Erythroblast (primary cell): ENCODE measurements at regions not wholly inside any gene's neighbourhood (a gene's known extent, or its start where the extent isn't known, plus 50 kb on each side); places are given as distances from the start of the nearest gene placed in this dataset.
"Not testable (repeated sequence)": the region's sequence is repeated elsewhere in the genome, so short reads cannot be mapped to it uniquely, and the experiment has no call there.

ENCODE experiments used
- DNase-seq, 2 experiments: peaks; one replicate each; lab custom pipeline; 2025; lab: John Stamatoyannopoulos, UW
- GATA1 ChIP-seq: IDR thresholded peaks from 2 replicates; pipeline ENCODE4 v1.6.1; 2011; ENCODE audit warnings: low read depth, mild to moderate bottlenecking, control low read depth, low read length, moderate library complexity
- POLR2A ChIP-seq: IDR thresholded peaks from 2 replicates; pipeline ENCODE4 v1.6.1; 2011; ENCODE audit warnings: mild to moderate bottlenecking, low read length

DNA sequence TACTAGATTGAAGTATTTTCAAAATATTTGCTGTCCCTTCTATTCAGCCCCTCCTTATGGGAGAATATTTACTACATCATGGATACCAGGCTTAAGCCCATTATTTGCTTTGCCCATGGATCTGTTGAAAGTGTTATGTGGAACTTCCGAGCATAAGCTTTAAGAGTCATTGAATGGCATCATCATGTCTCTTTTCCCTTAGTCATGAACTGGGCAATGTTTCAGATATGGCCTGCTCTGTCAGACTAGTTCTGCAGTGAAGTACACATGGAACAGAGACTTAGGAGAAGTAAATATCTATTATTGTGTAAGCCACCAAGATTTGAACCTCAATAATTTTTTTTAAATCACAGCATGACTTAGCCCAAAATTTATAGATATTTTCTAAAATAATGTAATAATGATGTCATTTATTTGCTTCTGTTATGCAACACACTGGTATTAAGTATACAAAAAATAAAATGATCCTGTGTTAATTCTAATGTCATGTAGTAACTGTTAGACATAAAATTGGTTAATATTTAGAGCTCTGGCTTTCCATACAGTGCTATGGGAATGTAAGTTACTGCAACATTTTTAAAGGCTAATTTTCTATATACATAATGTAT, 1097.3 kb downstream of the SLC16A7 start:
- TF ChIP-seq GATA1 (no peak), POLR2A (no peak)
- DNase-seq = peak in 1 of 2 experiments; percentile 9

DNA sequence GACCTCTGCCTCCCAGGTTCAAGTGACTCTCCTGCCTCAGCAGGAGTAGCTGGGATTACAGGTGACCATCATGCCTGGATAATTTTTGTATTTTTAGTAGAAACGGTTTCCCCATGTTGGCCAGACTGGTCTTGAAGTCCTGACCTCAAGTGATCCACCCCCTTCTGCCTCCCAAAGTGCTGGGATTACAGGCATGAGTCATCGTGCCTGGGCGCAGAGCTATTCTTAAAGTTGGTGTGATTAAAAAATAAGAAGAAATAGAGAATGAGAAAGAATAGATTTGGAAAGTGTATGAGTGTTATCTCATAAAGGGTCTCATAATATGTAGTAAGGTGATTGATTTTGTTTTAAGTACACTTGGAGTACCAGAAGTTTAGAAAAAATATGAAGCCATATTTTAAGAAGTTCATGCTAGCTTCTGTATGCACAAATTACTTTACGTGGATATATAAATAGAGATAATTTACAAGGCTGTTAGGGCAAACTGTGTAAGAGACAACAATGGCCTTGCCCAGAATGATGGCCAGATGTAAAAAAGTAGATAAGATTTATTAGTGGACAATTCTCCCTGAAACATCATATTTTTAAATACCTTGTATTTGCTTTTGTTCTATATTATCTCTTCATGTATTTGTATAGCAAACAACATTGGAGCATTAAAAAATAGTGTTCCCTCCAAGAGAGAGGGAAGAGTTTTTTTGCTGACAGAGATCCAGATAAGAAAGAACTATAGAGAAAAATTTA, 1108.5 kb downstream of the SLC16A7 start:
- DNase-seq = no peak
- TF ChIP-seq GATA1 (no peak), POLR2A (no peak)

DNA sequence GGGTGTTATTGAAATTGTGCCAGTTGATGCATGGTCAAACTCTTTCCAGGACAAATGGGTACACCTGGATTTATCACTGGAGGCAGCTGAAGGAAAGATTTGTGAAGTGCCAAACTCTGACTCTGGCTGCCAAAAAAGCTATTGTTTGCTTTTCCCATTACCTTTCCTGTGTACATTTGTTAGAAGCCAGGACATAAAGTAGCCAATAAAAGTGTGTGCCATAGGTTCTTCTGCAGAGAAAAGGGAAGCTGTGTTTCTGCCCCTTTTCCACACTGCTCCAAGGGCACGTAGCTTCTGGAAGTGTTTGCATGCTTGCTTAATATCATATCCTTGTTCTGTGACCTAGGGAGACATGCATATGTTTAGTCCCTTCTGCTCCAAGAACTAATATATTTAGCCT, 1114.4 kb downstream of the SLC16A7 start:
- TF ChIP-seq POLR2A = no peak
- no peak for TF ChIP-seq GATA1
- no peak for DNase-seq

DNA sequence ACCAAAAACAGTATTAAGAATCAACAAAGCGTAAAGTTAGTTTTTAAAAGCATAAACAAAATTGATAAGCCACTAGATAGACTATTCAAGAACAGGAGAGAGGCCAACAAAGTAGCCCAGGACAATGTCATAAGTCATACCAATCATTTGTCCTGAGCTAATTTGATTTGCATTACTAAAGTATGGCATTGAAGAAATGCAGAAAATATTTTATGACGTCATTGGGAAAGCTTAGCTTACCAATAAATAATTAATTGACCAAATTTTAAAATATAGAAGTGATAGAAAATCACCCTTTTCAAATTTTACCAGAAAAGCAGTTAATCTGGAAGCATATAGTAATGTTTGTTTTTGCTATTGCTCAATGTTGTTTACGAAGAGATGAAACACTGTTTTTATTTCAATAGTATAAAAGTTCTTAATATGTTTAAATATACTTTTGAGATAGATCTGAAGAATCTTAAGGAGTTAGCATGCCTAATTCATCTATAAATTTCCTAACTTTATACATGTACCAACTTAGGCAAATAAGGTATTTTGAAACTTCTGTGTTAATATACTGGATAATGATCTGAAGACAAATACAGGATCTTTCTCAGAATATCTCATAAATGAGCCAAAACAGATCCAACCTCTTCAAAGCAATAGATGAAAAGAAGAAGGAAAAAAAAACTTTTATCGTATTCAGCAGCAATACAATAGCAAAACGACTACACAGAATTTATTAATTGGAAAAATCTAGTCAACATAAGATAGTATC, 1118.5 kb downstream of the SLC16A7 start:
- TF ChIP-seq GATA1 = no peak
- no peak for TF ChIP-seq POLR2A
- DNase-seq = no peak

GRCh38 chr12:60724475-60724874, 1128.6 kb downstream of the SLC16A7 start:
- TF ChIP-seq GATA1 = no peak
- TF ChIP-seq POLR2A = no peak
- DNase-seq = no peak

- TF ChIP-seq POLR2A (no peak), GATA1 (no peak)
- no peak for DNase-seq
Observed at GRCh38 chr12:60724984-60725383, 1129.2 kb downstream of the SLC16A7 start.

GRCh38 chr12:60752589-60752988, 1156.8 kb downstream of the SLC16A7 start:
- DNase-seq = no peak
- no peak for TF ChIP-seq POLR2A
- no peak for TF ChIP-seq GATA1

DNA sequence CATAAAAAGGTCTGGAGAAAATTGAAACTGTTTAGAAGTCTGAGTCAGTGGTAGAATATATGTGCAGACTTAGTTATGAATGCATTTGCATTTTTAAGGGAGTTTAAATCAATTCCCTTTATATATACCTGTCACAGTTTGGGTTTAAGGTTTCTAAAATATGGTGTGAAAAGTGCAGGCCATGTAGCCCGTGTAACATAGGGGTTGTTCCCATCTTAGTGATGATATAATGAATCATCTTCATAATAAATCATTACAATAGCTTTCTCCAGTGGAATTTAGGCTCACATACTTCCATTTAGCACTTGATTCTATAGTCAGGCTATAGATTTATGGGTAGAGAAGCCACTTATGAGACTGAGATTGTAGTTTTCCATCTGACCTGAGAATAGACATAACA, 1162.4 kb downstream of the SLC16A7 start:
- no peak for DNase-seq
- TF ChIP-seq GATA1 (no peak), POLR2A (no peak)

- no peak for DNase-seq
- no peak for TF ChIP-seq GATA1
- TF ChIP-seq POLR2A = no peak
Observed at GRCh38 chr12:60760965-60761364, 1165.1 kb downstream of the SLC16A7 start.

DNA sequence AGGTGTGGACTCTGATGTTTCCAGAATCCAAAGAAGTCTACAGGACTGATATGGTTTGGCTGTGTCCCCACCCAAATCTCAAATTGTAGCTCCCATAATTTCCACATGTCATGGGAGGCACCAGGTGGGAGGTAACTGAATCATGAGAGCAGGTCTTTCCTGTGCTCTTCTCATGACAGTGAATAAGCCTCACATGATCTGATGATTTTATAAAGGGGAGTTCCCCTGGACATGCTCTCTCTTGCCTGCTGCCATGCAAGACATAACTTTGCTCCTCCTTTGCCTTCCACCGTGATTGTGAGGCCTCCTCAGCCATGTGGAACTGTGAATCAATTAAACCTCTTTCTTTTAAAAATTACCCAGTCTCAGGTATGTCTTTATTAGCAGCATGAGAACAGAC, 1205.3 kb downstream of the SLC16A7 start:
- not testable (repeated sequence) for DNase-seq

GRCh38 chr12:60803147-60803546, 1207.3 kb downstream of the SLC16A7 start:
- TF ChIP-seq POLR2A = no peak
- TF ChIP-seq GATA1 = no peak
- no peak for DNase-seq

DNA sequence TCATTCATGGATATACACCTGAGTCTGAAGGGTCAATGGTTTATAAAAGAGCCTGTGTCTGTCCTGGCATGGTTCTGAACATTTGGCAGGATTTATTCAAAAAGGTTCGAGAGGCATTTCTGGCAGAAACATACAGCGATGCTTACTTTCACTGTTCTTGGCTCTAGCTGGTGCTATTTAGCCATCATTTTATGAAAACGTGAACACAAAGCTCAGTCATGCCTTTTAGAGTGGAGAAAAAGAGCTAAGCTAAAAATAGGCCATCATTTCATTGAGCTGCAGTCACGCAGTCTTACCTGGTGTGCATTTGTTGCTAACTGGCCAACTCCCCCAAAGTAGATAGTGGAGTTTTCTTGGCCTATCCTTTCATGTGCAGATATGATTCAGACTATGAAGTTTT, 1209.5 kb downstream of the SLC16A7 start:
- TF ChIP-seq POLR2A (no peak), GATA1 (no peak)
- DNase-seq = no peak

- DNase-seq = no peak
- no peak for TF ChIP-seq POLR2A
Observed at GRCh38 chr12:60819794-60820193, 1224.0 kb downstream of the SLC16A7 start.

DNA sequence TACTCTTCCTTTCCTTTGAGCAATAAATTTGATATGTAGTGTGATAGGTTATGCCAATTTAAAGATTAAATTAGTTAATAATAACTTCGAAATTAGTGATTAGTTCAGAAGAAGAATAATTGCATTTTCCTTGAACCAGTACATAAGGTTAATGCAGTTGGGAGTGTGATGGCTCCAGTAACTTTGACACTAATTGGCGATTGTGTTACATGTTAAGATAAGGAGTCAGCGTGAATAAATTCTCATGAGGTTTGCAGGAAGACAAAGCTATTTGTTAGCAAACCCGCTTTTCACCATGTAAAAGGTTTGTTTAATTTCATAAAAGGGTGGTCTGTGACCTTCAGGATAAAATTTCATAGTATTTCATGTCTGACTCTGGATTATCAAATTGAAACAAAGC, 1226.8 kb downstream of the SLC16A7 start:
- DNase-seq = no peak
- TF ChIP-seq GATA1 (no peak), POLR2A (no peak)

DNA sequence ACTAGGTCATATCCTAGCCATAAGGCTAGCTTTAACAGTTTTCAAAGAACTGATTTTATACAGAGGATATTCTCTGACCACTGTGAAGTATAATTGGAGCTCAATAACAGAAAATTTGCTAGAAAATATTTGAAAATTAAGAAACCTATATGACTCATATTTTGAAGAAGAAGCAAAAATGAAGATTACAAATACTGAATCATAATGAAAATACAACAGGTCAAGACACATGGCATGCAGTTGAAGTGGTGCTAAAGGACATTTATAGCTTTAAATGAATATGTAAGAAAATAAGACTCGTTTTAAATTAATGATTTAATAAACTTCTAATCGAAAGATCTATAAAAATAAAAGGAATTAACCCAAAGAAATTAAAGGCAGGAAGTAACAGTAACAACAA, 1234.6 kb downstream of the SLC16A7 start:
- no peak for TF ChIP-seq GATA1
- no peak for TF ChIP-seq POLR2A
- DNase-seq = no peak
